ENCODE measurements at regions not wholly inside any gene's neighbourhood (a gene's known extent, or its start where the extent isn't known, plus 50 kb on each side); places are given as distances from the start of the nearest gene placed in this dataset.

GRCh38 chr13:74696148-74696922 lies 562.1 kb upstream of the KLF12 start:
- Histone ChIP-seq H3K4me1 (no peaks in the 10 kb centered on the region), H3K36me3 (no peaks in the 10 kb centered on the region), H3K4me3 (no peak overlapping the region), H3K9me3 (no peaks in the 10 kb centered on the region), H3K27me3 (no peaks in the 10 kb centered on the region), H3K27ac (no peak overlapping the region)
- DNase-seq (no peak), ATAC-seq (no peak)
- intact Hi-C loops (cut with DNase I; ENCODE audit: low total_unique reads) (no loop called here), in situ Hi-C loops (cut with MboI; ENCODE audit: low sequenced_read_pairs in 4 of 4) (no loop called here)
- TF ChIP-seq CTCF (IDR thresholded peaks at IDR 0.05 in 4 of 5, conservative IDR thresholded peaks at IDR 0.05 in 1 of 5) (no peak), POLR2A (IDR thresholded peaks at IDR 0.05) (no peak)

GRCh38 chr13:74695021-74695800 lies 561.0 kb upstream of the KLF12 start:
- in situ Hi-C loops (cut with MboI; ENCODE audit: low sequenced_read_pairs in 4 of 4): no loop called here
- Histone ChIP-seq H3K27me3 (no peaks in the 10 kb centered on the region), H3K4me3 (no peak overlapping the region), H3K27ac (no peak overlapping the region), H3K4me1 (no peaks in the 10 kb centered on the region), H3K36me3 (no peaks in the 10 kb centered on the region), H3K9me3 (no peaks in the 10 kb centered on the region)
- no peak for DNase-seq
- intact Hi-C loops (cut with DNase I; ENCODE audit: low total_unique reads): no loop called here
- ATAC-seq: no peak
- TF ChIP-seq CTCF (IDR thresholded peaks at IDR 0.05 in 4 of 5, conservative IDR thresholded peaks at IDR 0.05 in 1 of 5) (no peak), POLR2A (IDR thresholded peaks at IDR 0.05) (no peak)

- ATAC-seq (no peak), DNase-seq (no peak)
- H3K9me3 ChIP-seq: no peaks in the 10 kb centered on the region
- H3K27me3 ChIP-seq: no peaks in the 10 kb centered on the region
- H3K4me3 ChIP-seq: no peak overlapping the region
- TF ChIP-seq CTCF (IDR thresholded peaks at IDR 0.05 in 4 of 5, conservative IDR thresholded peaks at IDR 0.05 in 1 of 5) (no peak), POLR2A (IDR thresholded peaks at IDR 0.05) (no peak)
- peaks cover 0 to 2% of the 10 kb centered on the region in 2 donors for H3K4me1 ChIP-seq
- intact Hi-C loops (cut with DNase I; ENCODE audit: low total_unique reads) (no loop called here), in situ Hi-C loops (cut with MboI; ENCODE audit: low sequenced_read_pairs in 4 of 4) (no loop called here)
- no peak overlapping the region for H3K27ac ChIP-seq
- H3K36me3 ChIP-seq: no peaks in the 10 kb centered on the region
Observed at GRCh38 chr13:74687442-74688182, 553.4 kb upstream of the KLF12 start.

GRCh38 chr13:74683411-74683810 lies 549.2 kb upstream of the KLF12 start:
- ATAC-seq (no peak), DNase-seq (no peak)
- H3K36me3 ChIP-seq: no peaks in the 10 kb centered on the region
- no peaks in the 10 kb centered on the region for H3K9me3 ChIP-seq
- in situ Hi-C loops (cut with MboI; ENCODE audit: low sequenced_read_pairs in 4 of 4): no loop called here
- H3K27ac ChIP-seq: no peak overlapping the region
- intact Hi-C loops (cut with DNase I; ENCODE audit: low total_unique reads): no loop called here
- H3K4me1 ChIP-seq: peaks cover 0 to 2% of the 10 kb centered on the region in 2 donors
- H3K4me3 ChIP-seq: no peak overlapping the region
- H3K27me3 ChIP-seq: no peaks in the 10 kb centered on the region
- TF ChIP-seq CTCF (IDR thresholded peaks at IDR 0.05 in 4 of 5, conservative IDR thresholded peaks at IDR 0.05 in 1 of 5): no peak
- TF ChIP-seq POLR2A (IDR thresholded peaks at IDR 0.05): no peak

All from gastrocnemius medialis (tissue), 4 donors.